Right cardiac atrium (tissue), 5 donors: ENCODE measurements at regions not wholly inside any gene's neighbourhood (a gene's known extent, or its start where the extent isn't known, plus 50 kb on each side); places are given as distances from the start of the nearest gene placed in this dataset.

ENCODE experiments used
- ATAC-seq, 2 donors: fragments of 200-7000 bp; cut with Tn5 transposase; one replicate each; pipeline versions ENCODE4 v1.8.0 to v1.9.1; 2020; ENCODE audit warnings: moderate library complexity in 2 of 2, mild to moderate bottlenecking in 1 of 2
- DNase-seq, 3 donors: peaks; one replicate each; pipeline ENCODE4 v3.0.0-alpha.2; 2020
- H3K27ac ChIP-seq: one replicate; pipeline ENCODE4 v1.5.1; 2013; ENCODE audit warnings: mild to moderate bottlenecking, low read length, control low read depth, moderate library complexity
- H3K27me3 ChIP-seq: one replicate; pipeline ENCODE4 v1.6.1; 2013; ENCODE audit not compliant: control insufficient read depth, insufficient read depth
- H3K4me1 ChIP-seq: one replicate; pipeline ENCODE4 v1.6.1; 2013; ENCODE audit warnings: low read length; ENCODE audit not compliant: control insufficient read depth, insufficient read depth
- H3K4me3 ChIP-seq: one replicate; pipeline ENCODE4 v1.5.1; 2013; ENCODE audit warnings: low read length, control low read depth
- H3K9me3 ChIP-seq: one replicate; pipeline ENCODE4 v1.6.1; 2013; ENCODE audit warnings: low read length; ENCODE audit not compliant: control insufficient read depth
- WGBS: extraction: QIAGEN DNeasy Blood & Tissue Kit; methylation state at CpG from one replicate; pipeline ENCODE4 v1.1.7; 2013; 5-methylcytosine and 5-hydroxymethylcytosine counted together
- intact Hi-C, 4 donors: fragments of 100-400 bp; cut with DNase I; formaldehyde crosslinking; loops; one replicate each; pipeline versions ENCODE4 v1.11.0 to v1.14.0; 2022 to 2023
- donor health status: healthy with polysubstance abuse.
- donor health status: DM: no; HTN: yes; CAD: no.
- donor health status: DM: no; HTN: no; CAD: no.
- donor health status: DM: no; HTN: yes; CAD: no; lungs with severe emphysema.
- donor health status: DM: yes; HTN: yes; CAD: no.

GRCh38 chr13:34322014-34322742 is 504.2 kb downstream of the RFC3 start:
- WGBS: 77% methylated on average over 9 of the region's 9 CpGs
- Histone ChIP-seq H3K27ac (no peak overlapping the region), H3K9me3 (no peaks in the 10 kb centered on the region), H3K4me3 (no peak overlapping the region), H3K27me3 (no peaks in the 10 kb centered on the region), H3K4me1 (peaks cover 1% of the 10 kb centered on the region)
- intact Hi-C loops: no loop called here
- DNase-seq (no peak), ATAC-seq (no peak)

- intact Hi-C loops: no loop called here
- Histone ChIP-seq H3K4me1 (peaks cover 1% of the 10 kb centered on the region), H3K27ac (no peak overlapping the region), H3K27me3 (no peaks in the 10 kb centered on the region), H3K9me3 (no peaks in the 10 kb centered on the region), H3K4me3 (no peak overlapping the region)
- ATAC-seq: no peak
- no peak for DNase-seq
- WGBS: 86% methylated on average over 3 of the region's 3 CpGs
Measured at GRCh38 chr13:34322743-34323074, 504.8 kb downstream of the RFC3 start.

- intact Hi-C loops: no loop called here
- no peak overlapping the region for H3K4me3 ChIP-seq
- no peaks in the 10 kb centered on the region for H3K9me3 ChIP-seq
- H3K27ac ChIP-seq: no peak overlapping the region
- ATAC-seq: no peak
- 92% methylated on average over 20 of the region's 20 CpGs for WGBS
- H3K4me1 ChIP-seq: no peaks in the 10 kb centered on the region
- no peak for DNase-seq
- H3K27me3 ChIP-seq: no peaks in the 10 kb centered on the region
Measured at GRCh38 chr13:34335014-34336007, 517.4 kb downstream of the RFC3 start.

GRCh38 chr13:34338102-34338501 is 520.2 kb downstream of the RFC3 start:
- no peak for DNase-seq
- no peak overlapping the region for H3K4me3 ChIP-seq
- H3K9me3 ChIP-seq: no peaks in the 10 kb centered on the region
- intact Hi-C loops: no loop called here
- no peaks in the 10 kb centered on the region for H3K27me3 ChIP-seq
- H3K4me1 ChIP-seq: no peaks in the 10 kb centered on the region
- no peak overlapping the region for H3K27ac ChIP-seq
- WGBS: 95% methylated on average over 1 of the region's 1 CpG
- no peak for ATAC-seq

GRCh38 chr13:34340534-34340933 is 522.6 kb downstream of the RFC3 start:
- no peak for ATAC-seq
- Histone ChIP-seq H3K27me3 (no peaks in the 10 kb centered on the region), H3K9me3 (no peaks in the 10 kb centered on the region), H3K4me3 (no peak overlapping the region), H3K4me1 (no peaks in the 10 kb centered on the region), H3K27ac (no peak overlapping the region)
- intact Hi-C loops: no loop called here
- no peak for DNase-seq

GRCh38 chr13:34343413-34343940 is 525.5 kb downstream of the RFC3 start:
- 90% methylated on average over 1 of the region's 1 CpG for WGBS
- DNase-seq (no peak), ATAC-seq (no peak)
- intact Hi-C loops: no loop called here
- Histone ChIP-seq H3K27me3 (no peaks in the 10 kb centered on the region), H3K9me3 (no peaks in the 10 kb centered on the region), H3K27ac (no peak overlapping the region), H3K4me1 (no peaks in the 10 kb centered on the region), H3K4me3 (no peak overlapping the region)

- Histone ChIP-seq H3K4me3 (no peak overlapping the region), H3K27me3 (no peaks in the 10 kb centered on the region), H3K9me3 (no peaks in the 10 kb centered on the region), H3K4me1 (no peaks in the 10 kb centered on the region), H3K27ac (no peak overlapping the region)
- DNase-seq (no peak), ATAC-seq (no peak)
- intact Hi-C loops: no loop called here
- 80% methylated on average over 4 of the region's 4 CpGs for WGBS
Measured at GRCh38 chr13:34344816-34345215, 526.9 kb downstream of the RFC3 start.

- Histone ChIP-seq H3K9me3 (no peaks in the 10 kb centered on the region), H3K27me3 (no peaks in the 10 kb centered on the region), H3K4me3 (no peak overlapping the region), H3K27ac (no peak overlapping the region), H3K4me1 (no peaks in the 10 kb centered on the region)
- intact Hi-C loops: no loop called here
- ATAC-seq (no peak), DNase-seq (no peak)
- WGBS: 69% methylated on average over 7 of the region's 7 CpGs
Measured at GRCh38 chr13:34345258-34345965, 527.5 kb downstream of the RFC3 start.

GRCh38 chr13:34346626-34347025 is 528.7 kb downstream of the RFC3 start:
- 58% methylated on average over 4 of the region's 4 CpGs for WGBS
- intact Hi-C loops: no loop called here
- H3K27ac ChIP-seq: no peak overlapping the region
- no peaks in the 10 kb centered on the region for H3K9me3 ChIP-seq
- H3K4me1 ChIP-seq: no peaks in the 10 kb centered on the region
- no peak overlapping the region for H3K4me3 ChIP-seq
- ATAC-seq (no peak), DNase-seq (no peak)
- no peaks in the 10 kb centered on the region for H3K27me3 ChIP-seq

- Histone ChIP-seq H3K4me3 (no peak overlapping the region), H3K9me3 (no peaks in the 10 kb centered on the region), H3K27me3 (no peaks in the 10 kb centered on the region), H3K4me1 (no peaks in the 10 kb centered on the region), H3K27ac (peak overlapping the region; percentile 53)
- WGBS: 41% methylated on average over 10 of the region's 10 CpGs
- DNase-seq (no peak), ATAC-seq (peak; percentile 80 to 81)
- intact Hi-C loops: no loop called here
Measured at GRCh38 chr13:34347784-34348573, 530.0 kb downstream of the RFC3 start.
